ENCODE measurements at regions not wholly inside any gene's neighbourhood (a gene's known extent, or its start where the extent isn't known, plus 50 kb on each side); places are given as distances from the start of the nearest gene placed in this dataset.

GRCh38 chr2:136344339-136344738 is 226.4 kb upstream of the CXCR4 start:
- no peaks in the 10 kb centered on the region for H3K9me3 ChIP-seq (ENCODE audit: control insufficient read depth in 2 of 3, insufficient read depth in 1 of 3, low read length in 3 of 3)
- H3K27ac ChIP-seq (ENCODE audit: low read depth in 2 of 2, low read length in 2 of 2): no peak overlapping the region
- intact Hi-C loops (cut with DNase I): no loop called here
- H3K4me1 ChIP-seq (ENCODE audit: control insufficient read depth in 2 of 3, insufficient read depth in 2 of 3, low read depth in 1 of 3, low read length in 3 of 3): no peaks in the 10 kb centered on the region
- FAIRE-seq (no peak), DNase-seq (no peak)
- H3K27me3 ChIP-seq (ENCODE audit: control insufficient read depth, insufficient read depth, low read length): no peaks in the 10 kb centered on the region
- no peak for TF ChIP-seq CTCF (IDR thresholded peaks at IDR 0.05; ENCODE audit: borderline replicate concordance, extremely low read depth, insufficient read depth)
- no peak overlapping the region for H3K9ac ChIP-seq (ENCODE audit: low read length in 3 of 3)
- no peak overlapping the region for H3K4me3 ChIP-seq (ENCODE audit: low read length in 3 of 3)
- no peaks in the 10 kb centered on the region for H3K36me3 ChIP-seq (ENCODE audit: control insufficient read depth in 2 of 3, insufficient read depth in 3 of 3, low read length in 3 of 3)

DNA sequence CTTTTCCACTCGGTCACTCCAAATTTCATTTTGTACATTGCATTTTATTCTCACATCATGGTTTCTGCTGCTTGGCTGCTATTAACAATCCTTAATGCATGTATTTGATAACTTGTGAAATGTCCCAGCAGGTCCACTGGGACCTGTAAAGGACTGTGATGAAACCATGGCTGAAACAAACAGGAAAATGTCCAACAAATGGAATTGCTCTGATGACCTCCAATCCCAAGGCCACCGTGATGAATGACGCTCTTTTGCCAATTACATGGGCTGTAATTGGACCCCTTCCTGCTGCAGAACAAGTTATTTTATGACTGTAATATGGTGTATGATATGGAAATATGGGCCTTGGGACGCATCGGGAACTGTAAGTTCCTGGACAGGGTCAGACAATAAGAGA is 224.2 kb upstream of the CXCR4 start:
- no peak overlapping the region for H3K9ac ChIP-seq (ENCODE audit: low read length in 3 of 3)
- FAIRE-seq (no peak), DNase-seq (no peak)
- H3K9me3 ChIP-seq (ENCODE audit: control insufficient read depth in 2 of 3, insufficient read depth in 1 of 3, low read length in 3 of 3): no peaks in the 10 kb centered on the region
- H3K36me3 ChIP-seq (ENCODE audit: control insufficient read depth in 2 of 3, insufficient read depth in 3 of 3, low read length in 3 of 3): no peaks in the 10 kb centered on the region
- intact Hi-C loops (cut with DNase I): no loop called here
- no peak overlapping the region for H3K27ac ChIP-seq (ENCODE audit: low read depth in 2 of 2, low read length in 2 of 2)
- no peak overlapping the region for H3K4me3 ChIP-seq (ENCODE audit: low read length in 3 of 3)
- H3K4me1 ChIP-seq (ENCODE audit: control insufficient read depth in 2 of 3, insufficient read depth in 2 of 3, low read depth in 1 of 3, low read length in 3 of 3): no peaks in the 10 kb centered on the region
- H3K27me3 ChIP-seq (ENCODE audit: control insufficient read depth, insufficient read depth, low read length): no peaks in the 10 kb centered on the region
- TF ChIP-seq CTCF (IDR thresholded peaks at IDR 0.05; ENCODE audit: borderline replicate concordance, extremely low read depth, insufficient read depth): no peak

DNA sequence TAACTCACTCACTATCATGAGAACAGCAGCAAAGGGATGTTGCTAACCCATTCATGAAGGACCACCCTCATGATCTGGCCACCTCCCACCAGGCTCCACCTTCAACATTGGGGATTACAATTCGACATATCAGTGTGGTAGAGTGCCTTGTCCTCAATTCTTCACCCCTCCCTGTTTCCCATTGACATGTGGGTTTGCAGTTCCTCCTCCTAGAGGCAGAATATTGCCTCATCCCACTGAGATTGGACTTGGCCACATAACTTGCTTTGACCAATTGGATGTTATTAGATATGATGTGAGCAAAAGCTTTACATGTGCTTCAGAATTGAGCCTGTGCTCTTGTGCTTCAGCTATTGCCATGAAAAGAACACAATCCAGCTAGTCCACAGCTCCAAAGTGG is 217.0 kb upstream of the CXCR4 start:
- H3K27ac ChIP-seq (ENCODE audit: low read depth in 2 of 2, low read length in 2 of 2): no peak overlapping the region
- intact Hi-C loops (cut with DNase I): no loop called here
- no peak overlapping the region for H3K4me3 ChIP-seq (ENCODE audit: low read length in 3 of 3)
- DNase-seq (no peak), FAIRE-seq (no peak)
- no peak overlapping the region for H3K9ac ChIP-seq (ENCODE audit: low read length in 3 of 3)
- no peaks in the 10 kb centered on the region for H3K27me3 ChIP-seq (ENCODE audit: control insufficient read depth, insufficient read depth, low read length)
- no peaks in the 10 kb centered on the region for H3K36me3 ChIP-seq (ENCODE audit: control insufficient read depth in 2 of 3, insufficient read depth in 3 of 3, low read length in 3 of 3)
- H3K9me3 ChIP-seq (ENCODE audit: control insufficient read depth in 2 of 3, insufficient read depth in 1 of 3, low read length in 3 of 3): no peaks in the 10 kb centered on the region
- no peak for TF ChIP-seq CTCF (IDR thresholded peaks at IDR 0.05; ENCODE audit: borderline replicate concordance, extremely low read depth, insufficient read depth)
- H3K4me1 ChIP-seq (ENCODE audit: control insufficient read depth in 2 of 3, insufficient read depth in 2 of 3, low read depth in 1 of 3, low read length in 3 of 3): no peaks in the 10 kb centered on the region

DNA sequence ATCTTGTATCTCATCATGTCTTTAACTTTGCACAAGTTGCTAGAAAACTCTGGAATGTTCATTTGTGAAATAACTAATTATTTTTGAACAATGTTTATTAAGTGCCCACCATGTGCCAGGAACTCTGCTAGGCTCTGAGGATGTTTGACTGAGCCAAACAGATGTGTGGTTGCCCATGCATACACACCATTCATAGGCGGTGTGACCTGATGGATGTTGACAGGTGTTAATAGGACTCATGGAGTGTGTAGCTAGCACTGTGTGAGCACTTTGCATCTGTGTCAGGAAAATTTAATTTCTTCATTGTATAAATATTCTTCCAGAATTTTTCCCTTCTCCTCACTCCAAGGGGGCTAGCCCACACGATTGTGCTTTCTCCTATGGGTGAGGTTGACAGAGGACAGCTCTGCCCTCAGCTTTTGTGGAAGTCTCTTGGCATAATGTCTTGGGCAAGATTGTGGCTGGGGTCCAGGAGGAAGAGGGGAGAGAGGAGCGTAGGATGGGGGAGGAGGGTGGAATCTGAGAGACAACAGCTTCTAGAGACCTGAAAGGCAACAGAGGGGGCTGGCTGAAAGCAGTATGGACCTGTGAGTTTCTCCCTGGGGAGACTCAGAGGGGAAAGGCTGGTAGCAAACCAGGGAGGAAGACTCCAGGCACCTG is 214.6 kb upstream of the CXCR4 start:
- Histone ChIP-seq H3K4me1 (ENCODE audit: control insufficient read depth in 2 of 3, insufficient read depth in 2 of 3, low read depth in 1 of 3, low read length in 3 of 3) (no peaks in the 10 kb centered on the region), H3K4me3 (ENCODE audit: low read length in 3 of 3) (no peak overlapping the region), H3K27me3 (ENCODE audit: control insufficient read depth, insufficient read depth, low read length) (no peaks in the 10 kb centered on the region), H3K27ac (ENCODE audit: low read depth in 2 of 2, low read length in 2 of 2) (no peak overlapping the region), H3K36me3 (ENCODE audit: control insufficient read depth in 2 of 3, insufficient read depth in 3 of 3, low read length in 3 of 3) (no peaks in the 10 kb centered on the region), H3K9me3 (ENCODE audit: control insufficient read depth in 2 of 3, insufficient read depth in 1 of 3, low read length in 3 of 3) (no peaks in the 10 kb centered on the region), H3K9ac (ENCODE audit: low read length in 3 of 3) (no peak overlapping the region)
- no peak for FAIRE-seq
- DNase-seq: no peak
- intact Hi-C loops (cut with DNase I): no loop called here
- TF ChIP-seq CTCF (IDR thresholded peaks at IDR 0.05; ENCODE audit: borderline replicate concordance, extremely low read depth, insufficient read depth): no peak

Data from kidney (tissue), 13 donors.